GM19467 (cell line): ENCODE measurements at regions not wholly inside any gene's neighbourhood (a gene's known extent, or its start where the extent isn't known, plus 50 kb on each side); places are given as distances from the start of the nearest gene placed in this dataset.

Experiments
- ATAC-seq: cut with Tn5 transposase; IDR thresholded peaks from one replicate; pipeline ENCODE4 v1.9.1; 2021; ENCODE audit warnings: mild to moderate bottlenecking, moderate library complexity; ENCODE audit not compliant: unreplicated experiment

GRCh38 chr1:201705389-201705788, 123.6 kb upstream of the IPO9 start:
- ATAC-seq, result no peak

DNA sequence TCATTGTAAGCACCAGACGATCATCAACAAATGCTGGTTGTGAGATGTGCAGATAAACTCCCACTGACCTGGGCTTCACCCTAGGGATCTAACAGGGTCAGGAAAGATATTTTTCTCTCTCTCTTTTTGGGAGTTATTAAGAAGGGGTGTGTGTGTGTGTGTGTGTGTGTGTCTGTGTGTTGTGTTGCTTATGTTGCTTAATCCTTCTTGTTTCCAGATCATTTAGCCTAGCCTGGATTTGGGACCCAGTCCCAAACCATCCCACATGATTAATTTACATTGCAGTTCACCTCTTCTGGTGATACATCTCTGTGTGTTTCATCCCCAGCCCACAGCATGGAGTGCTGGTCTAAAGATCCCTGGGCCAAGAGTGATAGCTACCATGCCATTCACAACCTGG, 122.8 kb upstream of the IPO9 start:
- no peak for ATAC-seq

GRCh38 chr1:201707027-201707426, 121.9 kb upstream of the IPO9 start:
- no peak for ATAC-seq

- no peak for ATAC-seq
These were observed 121.3 kb upstream of the IPO9 start for GRCh38 chr1:201707656-201708055.

DNA sequence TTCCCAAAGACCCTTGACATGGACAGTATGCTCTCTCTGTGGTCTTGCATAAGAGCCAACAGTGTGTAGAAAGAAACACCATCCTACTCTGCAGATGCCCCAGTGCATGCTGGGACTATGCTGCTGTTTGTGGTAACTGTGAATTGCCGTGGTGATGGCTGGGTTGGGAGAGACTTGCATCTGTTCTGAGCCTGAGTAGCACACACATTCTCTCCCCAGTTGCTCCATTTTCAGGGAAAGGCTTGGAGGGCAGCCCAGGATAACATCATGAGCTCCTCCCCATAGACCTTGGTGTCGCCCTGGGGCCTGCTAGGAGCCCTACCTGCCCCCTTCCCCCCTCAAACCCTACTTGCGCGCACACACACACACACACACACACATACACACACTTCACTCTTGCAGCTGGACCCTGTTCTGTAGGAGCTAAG, 120.9 kb upstream of the IPO9 start:
- no peak for ATAC-seq

GRCh38 chr1:201708691-201709090, 120.3 kb upstream of the IPO9 start:
- ATAC-seq, result no peak

- peak; percentile 60 for ATAC-seq
These were observed 119.2 kb upstream of the IPO9 start for GRCh38 chr1:201709564-201710295.

GRCh38 chr1:201710632-201711597, 118.0 kb upstream of the IPO9 start:
- no peak for ATAC-seq

DNA sequence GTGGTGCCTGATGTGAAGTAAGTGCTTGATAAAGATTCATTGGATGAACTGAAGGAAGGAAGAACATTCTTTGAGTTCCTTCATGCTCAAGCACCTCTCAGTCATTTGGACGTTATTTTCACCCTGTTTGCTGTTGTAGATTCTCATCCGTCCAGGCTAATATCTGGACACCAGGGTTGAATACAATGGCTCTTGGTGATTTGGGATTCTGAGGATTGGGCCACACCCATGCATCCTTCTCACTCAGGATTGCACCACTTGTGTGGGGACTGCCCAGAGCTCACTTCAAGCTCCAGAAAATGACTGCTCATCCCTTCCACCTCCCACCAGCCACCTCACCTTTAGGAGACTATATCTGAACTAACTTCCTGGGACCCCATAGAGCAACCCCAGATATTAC, 117.1 kb upstream of the IPO9 start:
- ATAC-seq, result no peak

DNA sequence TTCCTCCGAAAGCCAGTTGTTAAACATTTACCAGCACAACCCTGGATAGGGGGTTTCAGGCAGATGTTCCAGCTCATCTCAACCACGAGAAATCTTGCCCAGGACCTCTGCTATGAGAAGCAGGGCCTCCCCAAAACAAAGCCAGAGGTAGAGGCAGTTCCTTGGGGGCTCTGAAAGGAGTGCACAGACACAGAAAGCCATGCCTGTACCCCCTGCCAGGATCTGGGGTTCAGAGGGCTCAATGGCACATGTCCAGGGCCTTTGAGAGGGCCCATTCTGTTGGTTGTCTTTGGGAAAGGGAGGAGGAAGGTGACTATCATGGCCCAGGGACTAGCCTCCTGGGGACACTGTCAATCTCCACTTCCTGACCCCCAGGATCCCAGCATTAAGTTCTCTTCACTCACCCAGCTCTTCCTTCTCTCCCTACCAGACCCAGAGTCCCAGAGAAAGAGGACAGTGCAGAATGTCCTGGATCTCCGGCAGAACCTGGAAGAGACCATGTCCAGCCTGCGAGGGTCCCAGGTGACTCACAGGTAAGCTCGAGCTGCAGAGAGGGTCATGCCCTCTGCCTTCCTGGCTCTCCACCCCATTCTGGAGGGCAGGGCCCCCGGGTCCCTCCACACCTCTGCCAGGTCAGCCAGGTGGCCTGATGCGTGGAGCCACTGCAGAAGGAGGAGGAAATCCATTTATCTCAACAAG, 116.4 kb upstream of the IPO9 start:
- no peak for ATAC-seq

DNA sequence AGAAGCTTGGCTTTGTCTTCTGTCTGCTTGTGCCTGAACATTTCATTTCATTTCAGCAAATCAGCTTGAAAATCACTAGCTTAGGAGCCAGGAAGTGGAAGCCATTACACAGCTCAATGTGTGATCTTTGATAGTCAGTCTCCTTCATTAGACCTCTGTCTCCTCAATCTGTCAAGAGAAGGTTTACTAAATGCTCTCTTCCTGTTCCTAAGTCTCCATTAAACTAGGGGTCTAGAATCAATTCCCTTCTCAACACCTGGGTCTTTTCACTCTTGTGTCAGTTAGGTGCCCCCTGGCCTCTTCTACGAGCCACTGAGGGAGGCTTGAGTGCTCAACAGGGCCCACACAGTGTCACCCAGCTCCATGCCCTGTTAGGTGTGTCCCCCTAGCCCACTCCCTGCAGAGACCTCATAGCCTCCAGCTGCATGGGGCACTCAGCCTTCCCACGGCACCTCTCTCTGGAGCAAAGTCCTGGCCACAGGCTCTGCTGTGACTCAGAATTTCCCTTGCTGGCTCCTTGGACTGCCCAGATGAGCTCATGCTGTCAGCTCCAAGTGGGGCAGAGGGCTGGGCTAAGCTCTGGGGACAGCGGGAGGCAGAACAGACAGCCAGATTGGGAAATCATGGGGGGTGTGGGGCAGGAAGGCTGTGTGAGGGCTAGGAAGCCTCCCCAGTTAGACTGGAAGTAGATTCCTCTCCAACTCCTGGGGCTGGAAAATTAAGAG, 115.7 kb upstream of the IPO9 start:
- ATAC-seq, result no peak

GRCh38 chr1:201714542-201715329, 114.2 kb upstream of the IPO9 start:
- ATAC-seq, result no peak

- ATAC-seq, result no peak
These were observed 113.6 kb upstream of the IPO9 start for GRCh38 chr1:201715351-201715750.

DNA sequence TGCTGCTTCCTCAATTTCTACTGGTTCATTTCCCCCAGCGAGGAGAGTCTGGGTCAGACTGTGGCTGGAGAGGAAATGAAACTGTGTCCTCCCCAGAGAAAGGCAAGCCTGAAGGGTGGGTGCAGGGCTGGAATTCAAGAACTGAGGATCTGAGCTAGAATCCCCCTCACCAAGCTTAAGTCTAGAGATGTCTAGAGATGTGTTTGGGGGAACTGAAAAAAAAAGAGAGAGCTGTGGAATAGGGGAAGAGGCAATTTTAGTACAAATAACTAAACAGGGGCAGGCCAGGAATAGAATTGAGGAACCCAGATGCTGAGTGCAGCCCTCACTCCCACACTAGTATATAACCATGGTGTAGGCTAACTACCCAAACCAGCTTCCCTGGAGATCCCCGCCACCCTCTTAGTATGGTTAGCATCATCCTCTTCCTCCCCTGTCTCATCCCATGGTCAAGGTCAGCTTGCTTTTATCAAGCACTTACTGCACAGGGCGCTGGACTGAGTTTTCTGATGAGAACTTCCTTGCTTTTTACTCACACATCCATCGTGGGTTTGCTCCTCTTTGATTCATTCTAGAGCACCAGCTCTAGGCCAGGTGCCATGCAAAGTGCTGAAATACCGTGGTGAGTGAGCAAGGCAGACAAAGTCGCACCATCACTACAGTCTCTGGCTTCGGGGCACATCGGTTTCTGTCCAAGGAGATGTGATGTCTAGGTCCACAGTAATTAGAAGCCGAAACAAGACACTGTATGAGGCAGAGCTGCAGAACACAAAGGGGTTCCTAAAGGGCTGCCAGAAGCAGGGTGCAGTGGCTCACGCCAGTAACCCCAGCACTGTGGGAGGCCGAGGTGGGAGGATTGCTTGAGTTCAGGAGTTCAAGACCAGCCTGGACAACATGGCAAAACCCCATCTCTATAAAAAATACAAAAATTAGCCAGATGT, 112.9 kb upstream of the IPO9 start:
- no peak for ATAC-seq

- no peak for ATAC-seq
These were observed 112.2 kb upstream of the IPO9 start for GRCh38 chr1:201716742-201717135.

DNA sequence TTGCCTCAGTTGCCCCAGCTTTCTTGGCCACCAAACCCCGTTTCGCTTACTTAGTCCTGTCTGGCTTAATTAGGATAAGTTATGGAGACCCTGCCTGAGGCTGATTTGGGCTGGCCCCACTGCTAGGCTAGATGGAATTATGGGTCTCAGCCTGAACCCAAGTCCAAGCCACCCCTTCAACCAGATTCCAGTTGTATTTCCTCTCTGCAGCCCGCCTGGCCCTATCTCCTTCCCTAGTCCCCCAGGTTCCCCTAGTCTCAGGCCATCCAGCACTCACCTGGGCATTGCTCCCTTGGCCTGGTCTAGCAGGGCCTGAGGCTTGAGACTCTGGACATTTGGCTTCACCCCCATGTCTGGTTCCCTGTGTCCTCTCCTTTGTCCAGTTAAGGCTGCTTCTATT, 111.7 kb upstream of the IPO9 start:
- ATAC-seq, result no peak

- no peak for ATAC-seq
These were observed 110.4 kb upstream of the IPO9 start for GRCh38 chr1:201718346-201719202.
